Heart left ventricle (tissue), 16 donors: ENCODE measurements at regions not wholly inside any gene's neighbourhood (a gene's known extent, or its start where the extent isn't known, plus 50 kb on each side); places are given as distances from the start of the nearest gene placed in this dataset.

Source experiments
- ATAC-seq, 4 donors: fragments of 200-7000 bp; cut with Tn5 transposase; one replicate each; pipeline ENCODE4 v1.9.1; 2020 to 2022; ENCODE audit warnings: moderate library complexity in 4 of 4, mild to moderate bottlenecking in 3 of 4, moderate number of reproducible peaks in 1 of 4
- DNase-seq, 5 donors: peaks; one replicate each; pipeline ENCODE4 v3.0.0-alpha.2; 2020
- H3K27ac ChIP-seq, 12 donors: fragments of 200-600 bp; sonication (generic) in 4 of 12; one replicate each; pipeline versions ENCODE4 v1.5.0 to v1.8.0; 2016 to 2022; ENCODE audit warnings: mild to moderate bottlenecking in 2 of 12
- H3K27me3 ChIP-seq, 9 donors: fragments of 200-600 bp; sonication (generic) in 2 of 9; one replicate each; pipeline versions ENCODE4 v1.5.1 to v1.8.0; 2016 to 2022; ENCODE audit warnings: mild to moderate bottlenecking in 3 of 9
- H3K36me3 ChIP-seq, 9 donors: fragments of 200-600 bp; sonication (generic) in 2 of 9; one replicate each; pipeline versions ENCODE4 v1.5.0 to v1.8.0; 2018 to 2022; ENCODE audit warnings: mild to moderate bottlenecking in 2 of 9
- H3K4me1 ChIP-seq, 12 donors: fragments of 200-600 bp; sonication (generic) in 4 of 12; one replicate each; pipeline versions ENCODE4 v1.5.0 to v1.8.0; 2016 to 2022; ENCODE audit warnings: mild to moderate bottlenecking in 3 of 12
- H3K4me3 ChIP-seq, 12 donors: fragments of 200-600 bp; sonication (generic) in 4 of 12; one replicate each; pipeline versions ENCODE4 v1.5.0 to v1.8.0; 2017 to 2022; ENCODE audit warnings: mild to moderate bottlenecking in 9 of 12, moderate library complexity in 4 of 12
- H3K9me3 ChIP-seq, 12 donors: fragments of 200-600 bp; sonication (generic) in 4 of 12; one replicate each; pipeline versions ENCODE4 v1.5.0 to v1.8.0; 2016 to 2022; ENCODE audit warnings: mild to moderate bottlenecking in 1 of 12
- CTCF ChIP-seq, 12 donors: fragments of 200-600 bp; sonication (generic) in 4 of 12; IDR thresholded peaks; one replicate each; pipeline versions ENCODE4 v1.5.0 to v1.8.0; 2018 to 2022; ENCODE audit warnings: antibody characterized with exemption in 12 of 12, mild to moderate bottlenecking in 5 of 12
- POLR2A ChIP-seq, 2 donors: fragments of 450-650 bp; IDR thresholded peaks; one replicate each; pipeline ENCODE4 v1.6.1; 2017; ENCODE audit warnings: antibody characterized with exemption in 2 of 2, mild to moderate bottlenecking in 2 of 2, moderate library complexity in 2 of 2
- WGBS, 4 donors: extraction: QIAGEN DNeasy Blood & Tissue Kit in 2 of 4; methylation state at CpG; one replicate each; pipeline versions ENCODE4 v1.1.5 to v1.1.7; 2013 to 2018; 5-methylcytosine and 5-hydroxymethylcytosine counted together
- intact Hi-C, 10 donors: fragments of 100-400 bp; cut with DNase I; formaldehyde crosslinking; loops; one replicate each; pipeline versions ENCODE4 v1.11.1 to v1.14.2; 2022
- donor health status: ischemic (EF 13 %, LVEDD 7.1; RV severe dilation, severe dysfunction).
- donor health status: healthy with polysubstance abuse.
- donor health status: DM: no; HTN: yes; CAD: no.
- donor health status: DM: no; HTN: no; CAD: no.
- donor health status: ischemic (EF 25% LVEDD 6.9; RV normal size, moderate dysfunction).
- donor health status: ischemic (EF 25% LVEDD 5.7; RV mildly dilated, moderate dysfunction).
- donor health status: healthy.
- donor health status: DM: yes; HTN: yes; CAD: no.
- donor health status: ischemic (EF 35%, LVEDD 5.7; RV mildly dilated, moderate dysfunction).
- donor health status: nonischemic (EF 11% LVEDD 7.7; RV severe dilation, severe dysfunction).
- donor health status: DM: yes; HTN: yes; CAD: no.
- donor health status: PGD.
- donor health status: ischemic (EF 29% LVEDD 5.4; RV normal size, mild dysfunction).
- donor health status: nonischemic (EF 23%, LVEDD 6.1; RV moderate dilation, normal function).

DNA sequence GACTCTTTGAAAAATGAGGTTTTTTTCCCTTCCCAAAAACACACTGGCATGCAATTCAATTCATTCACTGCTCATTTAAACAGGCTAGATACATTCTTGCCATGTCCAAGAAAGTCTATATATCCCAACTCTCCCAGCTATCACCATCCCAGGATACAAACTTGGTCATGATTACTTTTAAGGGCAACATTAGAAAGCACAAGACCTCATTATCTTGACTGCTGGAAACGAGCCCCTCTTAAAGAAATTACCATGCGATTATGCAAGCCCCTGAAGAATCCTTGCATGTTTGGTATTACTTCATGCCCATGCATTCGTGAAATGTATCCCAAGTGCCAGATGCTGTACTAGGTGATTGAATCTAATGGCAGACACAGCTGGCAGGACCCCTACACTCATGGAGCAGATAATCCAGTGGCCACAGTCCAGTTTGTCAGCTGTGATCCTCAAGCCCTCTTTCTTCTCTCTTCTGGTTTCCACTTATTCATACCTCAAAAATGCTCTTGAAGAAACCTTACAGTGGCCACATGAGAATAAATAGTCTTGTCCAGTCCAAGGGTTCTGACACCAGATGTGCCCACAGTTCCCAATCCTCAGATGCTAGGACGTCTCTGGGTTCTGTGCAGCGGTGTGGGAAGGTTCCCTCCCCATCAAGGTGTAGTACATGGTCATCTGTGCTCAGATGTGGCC is 103.7 kb upstream of the HABP2 start:
- Histone ChIP-seq H3K9me3 (no peaks in the 10 kb centered on the region), H3K4me1 (peaks cover 0 to under 1% (median 0%) of the 10 kb centered on the region in 12 donors), H3K27ac (no peak overlapping the region), H3K4me3 (no peak overlapping the region), H3K36me3 (no peaks in the 10 kb centered on the region), H3K27me3 (peaks cover 0 to 13% (median 0%) of the 10 kb centered on the region in 9 donors)
- intact Hi-C loops: no loop called here
- WGBS, 4 donors: 60 to 70% (median 67%) methylated on average over 5 of the region's 5 CpGs
- DNase-seq: no peak
- TF ChIP-seq CTCF (IDR thresholded peaks at IDR 0.05): no peak
- ATAC-seq: no peak

GRCh38 chr10:113450046-113450804 is 102.6 kb upstream of the HABP2 start:
- Histone ChIP-seq H3K4me1 (peaks cover 0 to 6% (median 0%) of the 10 kb centered on the region in 12 donors), H3K27ac (no peak overlapping the region), H3K4me3 (no peak overlapping the region), H3K27me3 (peaks cover 0 to 14% (median 0%) of the 10 kb centered on the region in 9 donors), H3K36me3 (no peaks in the 10 kb centered on the region), H3K9me3 (no peaks in the 10 kb centered on the region)
- DNase-seq (no peak), ATAC-seq (no peak)
- intact Hi-C loops: loop anchor here in 2 of 10 donors (5.0 to 10.0 kb wide), 2 partner anchors 65 to 658 kb away; no protein-coding TSS in a partner anchor
- TF ChIP-seq POLR2A (IDR thresholded peaks at IDR 0.05): no peak
- no peak for TF ChIP-seq CTCF (IDR thresholded peaks at IDR 0.05)
- WGBS, 4 donors: 79 to 84% (median 82%) methylated on average over 9 of the region's 9 CpGs

DNA sequence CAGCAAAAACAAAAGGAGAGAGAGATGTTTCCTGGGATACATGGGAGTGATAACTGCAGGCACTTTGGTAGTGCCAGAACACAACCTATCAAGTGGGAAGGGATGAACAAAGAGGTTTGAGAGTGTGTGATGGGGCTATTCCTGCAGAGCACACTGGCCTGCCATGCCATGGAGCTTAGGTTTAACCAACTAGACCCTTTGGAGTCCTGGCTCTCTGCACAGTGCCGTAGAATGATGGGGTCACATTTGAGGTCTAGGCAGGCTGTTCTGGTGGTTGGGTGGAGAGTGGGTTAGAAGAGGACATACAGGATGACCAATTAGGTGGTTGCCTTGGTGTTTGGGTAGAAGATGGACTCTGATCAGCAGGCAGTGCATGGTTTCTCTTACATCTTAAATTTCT is 101.9 kb upstream of the HABP2 start:
- WGBS, 4 donors: 89 to 100% (median 92%) methylated on average over 1 of the region's 1 CpG
- DNase-seq: no peak
- no peaks in the 10 kb centered on the region for H3K9me3 ChIP-seq
- H3K36me3 ChIP-seq: no peaks in the 10 kb centered on the region
- no peak overlapping the region for H3K4me3 ChIP-seq
- TF ChIP-seq CTCF (IDR thresholded peaks at IDR 0.05) (no peak), POLR2A (IDR thresholded peaks at IDR 0.05) (no peak)
- intact Hi-C loops: loop anchor here in 2 of 10 donors (5.0 to 10.0 kb wide), 2 partner anchors 64 to 659 kb away; no protein-coding TSS in a partner anchor
- H3K4me1 ChIP-seq: peaks cover 0 to 6% (median 0%) of the 10 kb centered on the region in 12 donors
- no peak for ATAC-seq
- H3K27me3 ChIP-seq: peaks cover 0 to 14% (median 0%) of the 10 kb centered on the region in 9 donors
- H3K27ac ChIP-seq: no peak overlapping the region

DNA sequence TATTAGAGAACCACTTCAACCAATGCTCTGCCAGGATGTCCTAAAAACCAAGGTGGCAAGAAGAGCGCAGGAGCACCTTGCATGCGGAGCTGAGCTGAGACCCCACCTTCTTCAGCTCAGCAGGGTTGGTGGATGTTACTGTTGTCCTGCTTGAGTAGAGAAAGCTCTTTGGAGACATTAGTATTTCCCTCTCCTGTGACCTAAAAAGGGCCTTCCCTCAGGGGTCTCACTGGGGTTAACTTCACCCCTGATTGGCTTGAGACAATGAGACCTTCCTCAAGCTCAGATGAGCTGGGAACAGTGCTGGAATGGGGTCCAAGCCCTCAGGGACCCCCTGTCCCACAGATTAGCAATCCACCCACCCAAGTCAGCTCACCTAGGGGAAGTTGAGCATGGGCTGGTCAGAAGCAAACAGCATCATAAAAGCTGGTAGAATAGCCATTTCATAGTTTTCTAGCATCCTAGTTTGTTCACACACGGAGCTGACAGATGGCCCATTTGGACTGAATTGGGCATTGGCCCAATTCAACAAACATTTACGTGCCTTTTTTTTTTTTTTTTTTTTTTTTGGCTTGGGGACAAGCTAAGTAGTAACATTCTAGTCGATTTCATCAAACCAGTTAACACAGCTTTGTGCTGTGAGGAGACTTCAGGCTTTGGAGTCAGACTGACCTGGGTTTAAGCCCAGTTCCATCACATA is 100.6 kb upstream of the HABP2 start:
- 72 to 80% (median 78%) methylated on average over 5 of the region's 5 CpGs for WGBS, 4 donors
- no peak for ATAC-seq
- DNase-seq: no peak
- no peak for TF ChIP-seq CTCF (IDR thresholded peaks at IDR 0.05)
- no peak for TF ChIP-seq POLR2A (IDR thresholded peaks at IDR 0.05)
- no peak overlapping the region for H3K27ac ChIP-seq
- peaks cover 0 to 14% (median 0%) of the 10 kb centered on the region in 9 donors for H3K27me3 ChIP-seq
- peaks cover 0 to 6% (median 0%) of the 10 kb centered on the region in 12 donors for H3K4me1 ChIP-seq
- H3K36me3 ChIP-seq: no peaks in the 10 kb centered on the region
- intact Hi-C loops: loop anchor here in 2 of 10 donors (5.0 to 10.0 kb wide), 2 partner anchors 63 to 660 kb away; no protein-coding TSS in a partner anchor
- no peaks in the 10 kb centered on the region for H3K9me3 ChIP-seq
- H3K4me3 ChIP-seq: no peak overlapping the region
